NCI-H1105 treated with DMSO at 0.1 percent for 48 hours (cell line): ENCODE measurements at regions not wholly inside any gene's neighbourhood (a gene's known extent, or its start where the extent isn't known, plus 50 kb on each side); places are given as distances from the start of the nearest gene placed in this dataset.
"Not testable (repeated sequence)": the region's sequence is repeated elsewhere in the genome, so short reads cannot be mapped to it uniquely, and the experiment has no call there.

Experiments
- DNase-seq: peaks from one replicate; lab custom pipeline; 2025; lab: John Stamatoyannopoulos, UW

DNA sequence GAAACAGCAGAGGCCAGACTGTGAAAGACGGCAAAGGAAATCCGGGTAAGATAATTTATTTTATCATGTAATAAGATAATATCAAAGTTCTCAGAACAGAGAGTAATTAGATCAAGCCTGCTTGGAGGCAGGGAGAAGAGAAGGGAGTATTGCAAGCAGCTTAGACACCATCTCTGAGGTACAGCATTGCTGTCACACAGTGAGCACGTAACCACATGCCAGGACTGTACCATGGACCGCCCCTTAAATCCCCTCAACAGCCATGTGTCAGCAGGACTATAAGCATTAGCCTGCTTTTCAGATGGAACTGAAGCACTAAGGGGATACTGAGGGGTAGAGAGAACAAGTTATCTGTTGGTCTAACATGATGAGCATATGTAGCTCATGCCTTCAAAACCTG, 141.5 kb downstream of the C6orf118 start:
- DNase-seq = no peak

DNA sequence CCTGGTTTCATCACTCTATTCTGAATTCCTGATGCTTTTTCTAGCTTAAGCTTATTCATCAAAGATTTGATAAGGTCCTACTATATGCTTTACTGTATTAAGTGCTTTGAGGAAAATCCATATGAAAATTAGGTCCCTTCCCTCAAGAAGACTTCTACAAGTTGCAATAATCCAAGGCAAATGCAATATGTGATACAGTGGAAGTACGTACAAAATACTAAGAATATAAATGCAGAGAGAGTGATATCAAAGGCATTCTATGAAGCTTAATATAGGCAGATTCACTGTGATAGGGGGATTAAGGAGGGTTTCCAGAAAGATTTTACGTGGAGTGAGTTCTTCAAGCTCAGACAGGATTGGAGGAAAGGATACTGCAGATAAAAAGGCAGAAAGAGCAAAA, 142.1 kb downstream of the C6orf118 start:
- no peak for DNase-seq

- no peak for DNase-seq
These were observed 145.9 kb downstream of the C6orf118 start for GRCh38 chr6:165163519-165163918.

DNA sequence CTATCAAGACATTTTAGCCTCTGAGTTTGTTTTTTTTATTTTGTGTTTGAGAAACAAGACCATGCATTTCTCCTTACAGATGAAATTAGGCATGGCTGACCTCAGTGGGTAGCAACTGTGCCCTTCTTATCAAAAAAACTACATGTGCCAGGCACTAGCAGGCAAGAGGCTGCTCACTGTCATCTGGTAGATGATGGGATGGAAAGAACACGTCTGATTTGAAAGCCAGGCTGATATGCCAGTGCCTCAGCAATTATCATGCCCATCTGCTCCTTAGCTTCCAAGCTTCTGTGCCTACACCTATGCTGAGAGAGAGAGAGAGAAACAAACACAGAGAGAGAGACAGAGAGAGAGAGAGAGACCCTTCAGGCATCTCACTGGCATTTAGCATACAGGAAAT, 149.9 kb downstream of the C6orf118 start:
- DNase-seq = no peak

GRCh38 chr6:165146456-165146855, 162.9 kb downstream of the C6orf118 start:
- DNase-seq = no peak

DNA sequence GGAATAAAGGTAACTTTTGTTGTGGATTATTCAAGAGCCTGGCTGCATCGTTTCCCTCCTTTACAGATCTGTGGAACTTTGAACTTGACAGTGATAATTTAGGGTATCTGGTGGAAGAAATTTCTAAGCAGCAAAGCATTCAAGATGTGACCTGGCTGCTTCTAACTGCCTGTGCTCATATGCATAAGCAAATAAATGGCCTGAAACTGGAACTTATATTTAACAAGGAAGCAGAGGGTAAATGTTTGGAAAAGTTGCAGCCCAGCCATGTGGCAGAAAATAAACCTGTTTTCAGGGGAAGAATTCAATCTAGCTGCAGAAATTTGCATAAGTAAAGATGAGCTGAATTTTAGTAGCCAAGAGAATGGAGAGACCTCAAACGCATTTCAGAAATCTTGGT, 173.5 kb downstream of the C6orf118 start:
- no peak for DNase-seq

DNA sequence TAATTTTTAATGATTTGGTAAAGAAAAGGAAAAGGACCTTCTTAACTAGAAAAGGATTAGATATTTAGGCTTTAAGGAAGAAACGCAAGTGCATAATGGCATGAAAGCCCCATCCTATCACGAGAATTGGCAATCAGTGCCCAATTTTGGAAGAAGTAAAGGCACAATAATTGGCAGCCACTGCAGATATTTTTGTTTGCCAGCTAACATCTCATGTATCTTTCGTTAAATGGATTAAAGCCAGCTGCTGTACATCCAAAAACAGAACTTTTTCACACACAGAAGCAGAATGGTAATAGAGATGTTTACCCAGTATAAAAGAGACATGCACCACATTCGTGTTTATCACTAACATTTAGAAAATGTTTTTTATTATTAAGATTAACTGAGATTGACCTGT, 180.3 kb downstream of the C6orf118 start:
- no peak for DNase-seq

DNA sequence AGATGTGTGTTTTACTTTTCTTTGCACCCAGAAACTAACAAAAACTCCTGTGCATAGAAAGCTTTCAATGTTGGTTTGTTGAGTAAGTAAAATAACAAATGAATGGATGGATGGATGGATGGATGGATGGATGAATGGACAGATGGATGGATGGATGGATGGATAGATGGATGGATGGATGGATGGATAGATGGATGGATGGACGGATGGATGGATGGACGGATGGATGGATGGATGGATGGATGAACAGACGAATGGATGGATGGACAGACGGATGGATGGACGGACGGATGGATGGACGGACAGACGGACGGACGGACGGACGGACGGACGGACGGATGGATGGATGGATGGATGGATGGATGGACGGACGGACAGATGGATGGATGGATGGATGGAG, 181.7 kb downstream of the C6orf118 start:
- DNase-seq = not testable (repeated sequence)

DNA sequence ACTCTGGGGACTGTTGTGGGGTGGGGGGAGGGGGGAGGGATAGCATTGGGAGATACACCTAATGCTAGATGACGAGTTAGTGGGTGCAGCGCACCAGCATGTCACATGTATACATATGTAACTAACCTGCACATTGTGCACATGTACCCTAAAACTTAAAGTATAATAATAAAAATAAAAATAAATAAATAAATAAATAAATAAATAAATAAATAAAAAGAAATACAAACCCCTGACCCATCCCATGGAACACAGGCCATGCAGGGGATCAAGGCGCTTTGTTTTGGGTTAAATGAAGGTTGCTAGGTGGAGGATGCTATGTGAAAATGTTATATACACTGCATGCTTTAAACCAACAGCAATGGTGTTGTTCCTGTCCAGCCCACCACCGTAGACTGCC, 184.7 kb downstream of the C6orf118 start:
- not testable (repeated sequence) for DNase-seq

- no peak for DNase-seq
These were observed 190.0 kb downstream of the C6orf118 start for GRCh38 chr6:165119231-165120020.

DNA sequence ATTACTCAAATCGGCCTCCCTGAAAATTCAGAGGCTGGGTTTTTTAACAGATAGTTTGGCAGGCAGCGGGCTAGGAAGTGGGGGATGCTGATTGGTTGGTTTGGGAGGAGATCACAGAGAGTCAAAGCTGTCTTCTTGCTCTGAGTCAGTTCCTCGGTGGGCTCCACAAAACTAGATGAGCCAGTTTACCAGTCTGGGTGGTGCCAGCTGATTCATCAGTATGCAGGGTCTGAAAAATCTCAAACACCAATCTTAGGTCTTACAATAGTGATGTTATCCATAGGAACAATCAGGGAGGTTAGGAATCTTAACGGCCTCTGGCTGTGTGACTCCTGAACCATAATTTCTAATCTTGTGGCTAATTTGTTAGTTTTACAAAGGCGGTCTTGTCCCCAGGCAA, 190.7 kb downstream of the C6orf118 start:
- no peak for DNase-seq

GRCh38 chr6:165117806-165118205, 191.6 kb downstream of the C6orf118 start:
- DNase-seq = no peak

- DNase-seq = no peak
These were observed 192.3 kb downstream of the C6orf118 start for GRCh38 chr6:165117121-165117520.

DNA sequence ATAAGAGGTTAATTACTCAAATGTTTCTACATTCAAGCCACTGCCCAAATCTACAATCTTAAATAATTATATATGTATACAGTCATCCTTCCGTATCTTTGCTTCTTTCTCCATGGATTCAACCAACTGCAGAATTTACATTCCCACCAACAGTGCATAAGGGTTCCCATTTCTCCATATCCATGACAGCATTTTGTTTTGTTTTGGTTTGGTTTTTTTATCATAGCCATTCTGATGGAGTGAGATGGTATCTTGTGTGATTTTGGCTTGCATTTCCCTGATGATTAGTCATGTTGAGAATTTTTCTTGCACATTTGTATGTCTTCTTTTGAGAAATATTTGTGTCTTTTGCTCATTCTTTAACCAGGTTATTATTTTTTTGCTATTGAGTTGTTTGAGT, 198.5 kb downstream of the C6orf118 start:
- no peak for DNase-seq

- no peak for DNase-seq
These were observed 200.4 kb downstream of the C6orf118 start for GRCh38 chr6:165109011-165109410.

DNA sequence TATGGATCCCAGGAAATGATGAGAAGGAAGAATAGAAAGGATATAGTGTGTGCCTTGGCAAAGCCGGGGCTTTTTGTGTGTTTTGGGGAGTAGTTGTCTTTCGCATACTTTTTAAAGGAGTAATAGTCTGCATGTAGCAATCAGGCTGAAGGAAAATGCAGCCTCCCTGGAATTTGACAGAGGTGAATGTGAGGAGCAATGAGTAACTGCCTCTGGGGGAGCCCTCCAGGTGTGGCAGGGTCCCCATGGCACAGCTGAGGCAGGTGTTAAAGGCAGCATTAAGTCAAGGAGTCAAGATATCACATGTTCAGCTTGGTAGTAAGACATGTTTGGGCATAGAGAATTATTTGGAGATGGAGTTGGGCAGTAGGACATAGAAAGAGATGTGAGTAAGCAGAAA, 203.1 kb downstream of the C6orf118 start:
- DNase-seq = no peak

DNA sequence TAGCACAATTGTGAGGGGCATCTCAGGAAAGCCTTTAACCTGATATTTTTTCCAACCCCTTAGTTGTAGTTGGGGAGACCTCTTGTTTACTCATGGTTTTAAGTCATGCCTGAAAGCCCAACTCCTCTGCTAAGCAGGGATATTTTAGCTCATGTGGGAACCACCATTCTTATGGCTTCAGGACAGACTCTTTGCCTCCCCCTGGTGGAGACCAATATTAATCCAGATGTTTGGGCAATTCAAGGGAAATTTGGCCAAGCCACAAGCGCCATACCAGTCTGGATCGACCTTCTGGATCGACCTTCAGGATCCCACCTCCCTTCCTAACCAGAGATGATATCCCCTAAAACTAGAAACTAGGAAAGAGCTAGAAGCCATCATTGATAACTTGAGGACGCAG, 211.2 kb downstream of the C6orf118 start:
- no peak for DNase-seq

- DNase-seq = no peak
These were observed 212.5 kb downstream of the C6orf118 start for GRCh38 chr6:165096868-165097267.

- no peak for DNase-seq
These were observed 213.2 kb downstream of the C6orf118 start for GRCh38 chr6:165096209-165096608.

DNA sequence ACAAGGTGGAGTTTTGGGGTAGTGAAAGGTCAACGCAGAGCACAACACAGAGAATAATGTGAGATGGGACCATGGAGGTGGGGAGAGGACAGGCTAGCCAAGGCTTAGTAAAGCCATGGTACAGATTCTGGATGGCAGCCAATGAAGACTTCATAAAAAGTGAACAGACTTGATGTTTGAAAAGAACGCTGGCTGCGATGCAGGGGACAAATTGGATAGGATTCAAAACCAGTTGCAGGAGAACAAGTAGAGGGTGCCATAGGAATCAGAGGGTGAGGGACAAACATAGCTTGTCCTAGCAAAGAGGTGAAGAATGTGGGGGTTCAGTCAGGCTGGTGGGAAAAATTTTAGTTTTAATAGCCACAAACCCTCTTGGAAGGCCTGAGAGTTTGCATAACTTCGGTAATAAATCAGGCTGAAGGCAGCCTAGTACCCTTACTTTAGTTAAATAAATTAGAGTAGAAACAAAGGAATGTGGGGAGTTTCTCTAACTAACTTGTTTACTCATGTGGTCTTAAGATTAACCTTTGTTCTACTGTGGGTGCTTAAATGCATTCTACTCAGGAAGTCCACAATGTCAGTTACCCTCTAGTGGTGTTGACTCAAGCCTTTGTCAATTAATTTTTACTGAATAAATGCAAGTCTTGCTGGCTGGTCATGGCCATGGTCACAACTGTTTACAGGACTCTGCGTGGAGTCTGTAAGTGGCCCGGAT, 216.4 kb downstream of the C6orf118 start:
- DNase-seq = no peak

- no peak for DNase-seq
These were observed 218.2 kb downstream of the C6orf118 start for GRCh38 chr6:165091121-165091785.

DNA sequence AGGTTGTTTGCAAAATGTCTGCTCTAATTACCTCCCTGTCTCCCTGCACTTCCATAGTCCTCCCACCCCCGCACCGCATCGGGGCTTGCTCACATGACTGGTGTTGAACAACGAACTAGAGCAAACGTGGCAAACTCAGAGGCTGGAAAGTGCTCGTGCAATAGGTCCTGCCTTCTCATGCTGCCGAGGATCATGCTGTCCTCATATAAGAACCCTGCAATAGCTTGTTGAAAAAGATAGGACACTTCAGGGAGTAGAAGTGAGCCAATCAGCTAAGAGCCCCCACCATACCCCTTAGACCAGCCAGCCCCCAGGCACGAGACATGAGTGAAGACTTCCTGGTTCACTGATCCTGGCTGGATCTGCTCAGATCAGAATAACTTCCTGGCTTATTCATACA, 219.2 kb downstream of the C6orf118 start:
- no peak for DNase-seq

- DNase-seq = no peak
These were observed 222.6 kb downstream of the C6orf118 start for GRCh38 chr6:165086814-165087213.
